Transverse colon (tissue), 4 donors: ENCODE measurements at regions not wholly inside any gene's neighbourhood (a gene's known extent, or its start where the extent isn't known, plus 50 kb on each side); places are given as distances from the start of the nearest gene placed in this dataset.

ENCODE experiments used
- DNase-seq: peaks from one replicate; pipeline ENCODE4 v3.0.0-alpha.2; 2019
- H3K27ac ChIP-seq, 4 donors: fragments of 200-600 bp; sonication (generic); 2 replicates each; pipeline ENCODE4 v1.5.1; 2016 to 2018; ENCODE audit warnings: inconsistent platforms in 4 of 4
- H3K27me3 ChIP-seq: fragments of 200-600 bp; sonication (generic); 2 replicates; pipeline ENCODE4 v1.5.1; 2017; ENCODE audit warnings: inconsistent platforms
- H3K36me3 ChIP-seq, 4 donors: fragments of 200-600 bp; sonication (generic); 2 replicates each; pipeline ENCODE4 v1.5.1; 2017 to 2019; ENCODE audit warnings: inconsistent platforms in 4 of 4
- H3K4me1 ChIP-seq, 4 donors: fragments of 200-600 bp; sonication (generic); 2 replicates each; pipeline ENCODE4 v1.5.1; 2017 to 2020; ENCODE audit warnings: inconsistent platforms in 4 of 4
- H3K4me3 ChIP-seq, 4 donors: fragments of 200-600 bp; sonication (generic); 1 replicate in 1 of 4; 2 replicates in 3 of 4; pipeline versions ENCODE4 v1.5.1 to v1.6.1; 2017 to 2019; ENCODE audit warnings: inconsistent platforms in 4 of 4
- H3K9me3 ChIP-seq, 2 donors: fragments of 200-600 bp; sonication (generic); 2 replicates each; pipeline ENCODE4 v1.5.1; 2017 to 2019; ENCODE audit warnings: inconsistent platforms in 2 of 2
- EP300 ChIP-seq: sonication (generic); formaldehyde crosslinking; IDR thresholded peaks from one replicate; pipeline ENCODE4 v1.6.1; 2017; ENCODE audit warnings: antibody characterized with exemption, low read depth
- POLR2A ChIP-seq: fragments of 450-650 bp; IDR thresholded peaks from one replicate; pipeline ENCODE4 v1.6.1; 2016; ENCODE audit warnings: antibody characterized with exemption, mild to moderate bottlenecking, moderate library complexity
- POLR2AphosphoS5 ChIP-seq, 3 donors: sonication (generic); formaldehyde crosslinking; IDR thresholded peaks; one replicate each; pipeline ENCODE4 v1.6.1; 2016; ENCODE audit warnings: antibody characterized with exemption in 3 of 3
- WGBS, 2 donors: methylation state at CpG; one replicate each; pipeline ENCODE4 v1.1.5; 2018; ENCODE audit warnings: low coverage in 1 of 2; 5-methylcytosine and 5-hydroxymethylcytosine counted together
- in situ Hi-C, 4 donors: fragments of 200-750 bp; cut with MboI; loops; one replicate each; pipeline versions ENCODE4 v1.15.0 to v1.15.1; 2017; ENCODE audit warnings: low sequenced_read_pairs in 3 of 4, low pct_ligation_motif_present in 1 of 4, low pct_unique_long_range_greater_than_20kb in 1 of 4
- intact Hi-C: fragments of 100-400 bp; cut with DNase I; formaldehyde crosslinking; loops from one replicate; pipeline ENCODE4 v1.15.1; 2023; ENCODE audit warnings: low total_unique reads
- TF ChIP-seq, protein P1 (sequence below), 5 experiments: fragments of 200-600 bp in 3 of 5; fragments of 450-650 bp in 2 of 5; sonication (generic) in 3 of 5; IDR thresholded peaks; 1 replicate in 2 of 5; 2 replicates in 3 of 5; pipeline ENCODE4 v1.5.1; 2016 to 2017; ENCODE audit warnings: antibody characterized with exemption in 5 of 5, inconsistent platforms in 3 of 5, mild to moderate bottlenecking in 2 of 5, moderate library complexity in 1 of 5

DNA sequence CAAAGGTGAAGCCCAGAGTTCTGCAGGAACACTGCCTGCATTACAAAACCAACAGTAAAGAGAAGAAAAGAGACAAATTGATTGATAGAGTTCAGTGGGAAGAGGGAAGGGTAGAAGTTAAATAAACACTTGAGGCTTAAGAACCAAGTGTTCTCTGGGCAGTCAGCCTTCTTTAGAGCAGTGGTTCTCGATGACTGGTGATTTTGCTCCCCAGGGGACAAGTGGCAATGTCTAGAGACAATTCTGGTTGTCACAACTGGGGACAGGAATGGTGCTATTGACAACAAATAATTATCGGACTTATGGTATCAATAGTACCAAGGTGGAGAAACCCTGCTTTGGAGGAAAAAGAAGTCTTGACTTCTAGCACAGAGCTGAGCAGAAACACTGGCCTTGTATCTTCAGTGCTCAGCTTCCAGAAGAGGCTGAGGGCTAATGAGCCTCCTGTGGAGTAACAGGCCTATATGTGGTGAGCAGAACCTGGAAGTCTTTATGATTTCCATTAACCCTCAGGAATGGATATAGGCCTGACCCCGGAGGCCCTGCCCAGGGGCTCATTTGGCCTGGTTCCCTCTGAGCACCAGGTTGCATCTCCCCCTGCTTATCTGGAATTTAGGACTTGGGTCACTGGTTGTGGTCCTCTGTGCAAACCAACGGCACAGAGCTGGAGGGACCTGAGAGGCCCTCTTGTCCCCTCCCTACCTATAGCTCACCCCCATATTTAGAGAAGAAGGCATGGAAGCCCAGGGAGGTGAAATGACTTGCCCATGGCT lies 204.6 kb upstream of the PWP1 start:
- no peak for TF ChIP-seq EP300
- TF ChIP-seq POLR2AphosphoS5 (IDR thresholded peaks at IDR 0.05): no peak
- no peak for TF ChIP-seq POLR2A
- TF ChIP-seq, protein P1, sequence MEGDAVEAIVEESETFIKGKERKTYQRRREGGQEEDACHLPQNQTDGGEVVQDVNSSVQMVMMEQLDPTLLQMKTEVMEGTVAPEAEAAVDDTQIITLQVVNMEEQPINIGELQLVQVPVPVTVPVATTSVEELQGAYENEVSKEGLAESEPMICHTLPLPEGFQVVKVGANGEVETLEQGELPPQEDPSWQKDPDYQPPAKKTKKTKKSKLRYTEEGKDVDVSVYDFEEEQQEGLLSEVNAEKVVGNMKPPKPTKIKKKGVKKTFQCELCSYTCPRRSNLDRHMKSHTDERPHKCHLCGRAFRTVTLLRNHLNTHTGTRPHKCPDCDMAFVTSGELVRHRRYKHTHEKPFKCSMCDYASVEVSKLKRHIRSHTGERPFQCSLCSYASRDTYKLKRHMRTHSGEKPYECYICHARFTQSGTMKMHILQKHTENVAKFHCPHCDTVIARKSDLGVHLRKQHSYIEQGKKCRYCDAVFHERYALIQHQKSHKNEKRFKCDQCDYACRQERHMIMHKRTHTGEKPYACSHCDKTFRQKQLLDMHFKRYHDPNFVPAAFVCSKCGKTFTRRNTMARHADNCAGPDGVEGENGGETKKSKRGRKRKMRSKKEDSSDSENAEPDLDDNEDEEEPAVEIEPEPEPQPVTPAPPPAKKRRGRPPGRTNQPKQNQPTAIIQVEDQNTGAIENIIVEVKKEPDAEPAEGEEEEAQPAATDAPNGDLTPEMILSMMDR (IDR thresholded peaks at IDR 0.05): no peak
- no peaks in the 10 kb centered on the region for H3K36me3 ChIP-seq
- no peaks in the 10 kb centered on the region for H3K9me3 ChIP-seq
- in situ Hi-C loops: no loop called here
- no peaks in the 10 kb centered on the region for H3K27me3 ChIP-seq
- DNase-seq: no peak
- peaks cover 0 to 3% (median under 1%) of the 10 kb centered on the region in 4 donors for H3K4me1 ChIP-seq
- no peak overlapping the region for H3K27ac ChIP-seq
- intact Hi-C loops: no loop called here
- WGBS, 2 donors: 65 to 88% methylated on average over 2 to 4 of the region's 4 CpGs
- H3K4me3 ChIP-seq: no peak overlapping the region

- 75 to 80% methylated on average over 2 to 3 of the region's 3 CpGs for WGBS, 2 donors
- H3K4me3 ChIP-seq: no peak overlapping the region
- no peaks in the 10 kb centered on the region for H3K36me3 ChIP-seq
- no peak for DNase-seq
- in situ Hi-C loops (no loop called here), intact Hi-C loops (no loop called here)
- TF ChIP-seq EP300 (no peak), POLR2AphosphoS5 (IDR thresholded peaks at IDR 0.05) (no peak), POLR2A (no peak)
- TF ChIP-seq, protein P1 (IDR thresholded peaks at IDR 0.05): no peak
- no peaks in the 10 kb centered on the region for H3K27me3 ChIP-seq
- no peak overlapping the region for H3K27ac ChIP-seq
- no peaks in the 10 kb centered on the region for H3K9me3 ChIP-seq
- peaks cover 0 to 6% (median 2%) of the 10 kb centered on the region in 4 donors for H3K4me1 ChIP-seq
These were observed 201.4 kb upstream of the PWP1 start for GRCh38 chr12:107484230-107484629.

DNA sequence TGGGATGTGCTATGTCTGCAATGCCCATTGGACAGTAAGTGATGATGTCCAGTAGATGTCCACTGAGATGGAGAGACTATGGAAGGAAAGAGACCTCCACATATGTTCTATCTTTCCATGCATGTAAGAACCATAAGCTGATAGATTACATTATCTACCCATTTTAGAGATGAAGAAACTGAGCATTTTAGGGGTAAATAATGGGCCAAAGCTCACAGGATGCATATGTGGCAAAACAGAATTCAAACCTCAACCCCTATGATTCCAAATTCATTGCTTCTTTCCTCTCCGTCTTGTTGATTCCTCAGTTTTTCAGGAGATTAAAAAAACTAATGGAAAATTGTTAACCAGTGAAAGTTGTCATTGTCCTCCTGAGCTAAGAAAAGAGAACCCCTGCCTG lies 200.7 kb upstream of the PWP1 start:
- Histone ChIP-seq H3K4me1 (peaks cover 0 to 6% (median 2%) of the 10 kb centered on the region in 4 donors), H3K27me3 (no peaks in the 10 kb centered on the region), H3K27ac (no peak overlapping the region), H3K36me3 (no peaks in the 10 kb centered on the region), H3K4me3 (no peak overlapping the region), H3K9me3 (no peaks in the 10 kb centered on the region)
- 86 to 100% methylated on average over 1 of the region's 1 CpG for WGBS, 2 donors
- in situ Hi-C loops (no loop called here), intact Hi-C loops (no loop called here)
- TF ChIP-seq POLR2A (no peak), EP300 (no peak), POLR2AphosphoS5 (IDR thresholded peaks at IDR 0.05) (no peak)
- TF ChIP-seq, protein P1 (IDR thresholded peaks at IDR 0.05): no peak
- no peak for DNase-seq

- Histone ChIP-seq H3K9me3 (no peaks in the 10 kb centered on the region), H3K27me3 (no peaks in the 10 kb centered on the region), H3K36me3 (no peaks in the 10 kb centered on the region), H3K27ac (no peak overlapping the region), H3K4me1 (peaks cover 0 to 6% (median 2%) of the 10 kb centered on the region in 4 donors), H3K4me3 (no peak overlapping the region)
- in situ Hi-C loops: no loop called here
- TF ChIP-seq POLR2A (no peak), POLR2AphosphoS5 (IDR thresholded peaks at IDR 0.05) (no peak), EP300 (no peak)
- TF ChIP-seq, protein P1 (IDR thresholded peaks at IDR 0.05): no peak
- 36 to 56% methylated on average over 1 of the region's 1 CpG for WGBS, 2 donors
- no peak for DNase-seq
- intact Hi-C loops: no loop called here
These were observed 199.9 kb upstream of the PWP1 start for GRCh38 chr12:107485731-107486130.
